ENCODE measurements at regions not wholly inside any gene's neighbourhood (a gene's known extent, or its start where the extent isn't known, plus 50 kb on each side); places are given as distances from the start of the nearest gene placed in this dataset.

GRCh38 chr14:71403656-71404055 lies 496.4 kb downstream of the PCNX1 start:
- H3K4me1 ChIP-seq (ENCODE audit: insufficient read depth, low read length), result no peaks in the 10 kb centered on the region

DNA sequence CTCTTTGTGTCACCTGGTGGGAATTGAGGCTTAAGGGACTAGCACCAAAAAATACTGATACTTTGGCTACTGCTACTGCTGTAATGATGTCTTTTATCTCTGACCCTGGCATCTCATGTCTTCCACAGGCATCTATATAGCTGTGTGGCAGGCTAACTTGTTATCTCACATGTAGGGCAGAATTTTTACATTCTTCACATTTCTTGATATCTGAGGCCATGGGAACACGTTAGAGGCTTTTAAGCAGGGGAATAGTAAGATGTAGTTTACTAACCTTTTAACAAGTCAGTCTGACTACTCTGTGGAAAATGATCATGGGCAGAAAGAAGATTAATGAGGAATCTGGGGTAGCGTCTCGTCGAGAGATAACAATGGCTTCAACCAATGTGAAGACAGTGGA lies 498.4 kb downstream of the PCNX1 start:
- no peaks in the 10 kb centered on the region for H3K27me3 ChIP-seq (ENCODE audit: control insufficient read depth in 1 of 2, insufficient read depth in 2 of 2, low read length in 2 of 2)

More at GRCh38 chr14:71403656-71404055, 496.4 kb downstream of the PCNX1 start:
- no peak overlapping the region for H3K4me3 ChIP-seq (ENCODE audit: low read depth in 1 of 2, low read length in 2 of 2)
- H3K9ac ChIP-seq (ENCODE audit: low read length), result no peak overlapping the region
- no peak overlapping the region for H3K27ac ChIP-seq (ENCODE audit: low read depth, low read length)
- H3K36me3 ChIP-seq (ENCODE audit: insufficient read depth, low read length), result no peaks in the 10 kb centered on the region
- H3K9me3 ChIP-seq (ENCODE audit: low read length), result no peaks in the 10 kb centered on the region
- H3K27me3 ChIP-seq (ENCODE audit: control insufficient read depth in 1 of 2, insufficient read depth in 2 of 2, low read length in 2 of 2), result no peaks in the 10 kb centered on the region

GRCh38 chr14:71408362-71409030 lies 501.2 kb downstream of the PCNX1 start:
- H3K4me3 ChIP-seq (ENCODE audit: low read depth in 1 of 2, low read length in 2 of 2), result no peak overlapping the region
- no peak overlapping the region for H3K9ac ChIP-seq (ENCODE audit: low read length)
- H3K36me3 ChIP-seq (ENCODE audit: insufficient read depth, low read length), result no peaks in the 10 kb centered on the region
- H3K4me1 ChIP-seq (ENCODE audit: insufficient read depth, low read length), result peaks cover 13% of the 10 kb centered on the region
- no peaks in the 10 kb centered on the region for H3K27me3 ChIP-seq (ENCODE audit: control insufficient read depth in 1 of 2, insufficient read depth in 2 of 2, low read length in 2 of 2)
- H3K27ac ChIP-seq (ENCODE audit: low read depth, low read length), result no peak overlapping the region
- no peaks in the 10 kb centered on the region for H3K9me3 ChIP-seq (ENCODE audit: low read length)

More for the DNA sequence above, 498.4 kb downstream of the PCNX1 start:
- Histone ChIP-seq H3K9me3 (ENCODE audit: low read length) (no peaks in the 10 kb centered on the region), H3K4me1 (ENCODE audit: insufficient read depth, low read length) (no peaks in the 10 kb centered on the region), H3K36me3 (ENCODE audit: insufficient read depth, low read length) (no peaks in the 10 kb centered on the region), H3K9ac (ENCODE audit: low read length) (no peak overlapping the region), H3K27ac (ENCODE audit: low read depth, low read length) (no peak overlapping the region), H3K4me3 (ENCODE audit: low read depth in 1 of 2, low read length in 2 of 2) (no peak overlapping the region)

DNA sequence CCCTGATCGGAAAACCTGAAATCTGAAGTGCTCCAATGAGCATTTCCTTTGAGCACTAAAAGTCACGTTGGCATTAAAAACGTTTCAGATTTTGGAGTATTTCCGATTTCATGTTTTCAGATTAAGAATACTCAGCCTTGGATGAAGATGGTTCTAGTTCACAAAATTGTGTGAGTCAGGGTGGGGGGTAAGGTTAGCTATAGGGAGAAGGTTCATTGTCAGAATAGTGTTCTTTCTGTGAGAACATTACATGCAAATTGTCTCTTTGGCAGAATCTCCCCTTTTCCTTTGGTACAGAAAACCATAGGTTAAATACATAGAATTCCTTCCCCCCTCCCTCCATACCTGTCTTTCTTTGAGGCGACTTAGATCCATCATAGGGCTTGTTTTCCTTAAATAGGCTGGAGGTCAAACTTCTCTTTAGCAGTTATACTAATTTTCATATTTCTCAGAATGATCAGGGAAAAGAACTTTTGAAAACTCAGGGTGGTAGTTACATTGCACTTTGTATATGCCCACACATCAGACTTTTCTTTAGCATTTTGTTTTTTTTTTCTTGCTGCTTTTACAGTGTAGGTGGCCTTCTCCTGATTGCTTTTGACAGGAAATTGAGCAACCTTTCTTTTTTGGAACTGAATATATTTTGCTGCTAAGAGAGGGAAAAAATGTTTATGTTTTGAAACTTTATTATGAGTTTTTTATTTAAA lies 503.5 kb downstream of the PCNX1 start:
- Histone ChIP-seq H3K4me1 (ENCODE audit: insufficient read depth, low read length) (peaks cover 13% of the 10 kb centered on the region), H3K9me3 (ENCODE audit: low read length) (no peaks in the 10 kb centered on the region), H3K36me3 (ENCODE audit: insufficient read depth, low read length) (no peaks in the 10 kb centered on the region), H3K27ac (ENCODE audit: low read depth, low read length) (no peak overlapping the region), H3K27me3 (ENCODE audit: control insufficient read depth in 1 of 2, insufficient read depth in 2 of 2, low read length in 2 of 2) (no peaks in the 10 kb centered on the region), H3K4me3 (ENCODE audit: low read depth in 1 of 2, low read length in 2 of 2) (no peak overlapping the region), H3K9ac (ENCODE audit: low read length) (no peak overlapping the region)

- H3K9ac ChIP-seq (ENCODE audit: low read length), result no peak overlapping the region
- no peaks in the 10 kb centered on the region for H3K9me3 ChIP-seq (ENCODE audit: low read length)
- no peaks in the 10 kb centered on the region for H3K36me3 ChIP-seq (ENCODE audit: insufficient read depth, low read length)
- no peaks in the 10 kb centered on the region for H3K27me3 ChIP-seq (ENCODE audit: control insufficient read depth in 1 of 2, insufficient read depth in 2 of 2, low read length in 2 of 2)
- no peak overlapping the region for H3K4me3 ChIP-seq (ENCODE audit: low read depth in 1 of 2, low read length in 2 of 2)
- no peak overlapping the region for H3K27ac ChIP-seq (ENCODE audit: low read depth, low read length)
- peaks cover 13% of the 10 kb centered on the region for H3K4me1 ChIP-seq (ENCODE audit: insufficient read depth, low read length)
Observed at GRCh38 chr14:71411285-71411595, 504.0 kb downstream of the PCNX1 start.

GRCh38 chr14:71411738-71412137 lies 504.5 kb downstream of the PCNX1 start:
- Histone ChIP-seq H3K27me3 (ENCODE audit: control insufficient read depth in 1 of 2, insufficient read depth in 2 of 2, low read length in 2 of 2) (no peaks in the 10 kb centered on the region), H3K36me3 (ENCODE audit: insufficient read depth, low read length) (no peaks in the 10 kb centered on the region), H3K9ac (ENCODE audit: low read length) (no peak overlapping the region), H3K9me3 (ENCODE audit: low read length) (no peaks in the 10 kb centered on the region), H3K27ac (ENCODE audit: low read depth, low read length) (no peak overlapping the region), H3K4me1 (ENCODE audit: insufficient read depth, low read length) (peaks cover 13% of the 10 kb centered on the region), H3K4me3 (ENCODE audit: low read depth in 1 of 2, low read length in 2 of 2) (no peak overlapping the region)

- Histone ChIP-seq H3K9me3 (ENCODE audit: low read length) (no peaks in the 10 kb centered on the region), H3K9ac (ENCODE audit: low read length) (no peak overlapping the region), H3K36me3 (ENCODE audit: insufficient read depth, low read length) (no peaks in the 10 kb centered on the region), H3K27me3 (ENCODE audit: control insufficient read depth in 1 of 2, insufficient read depth in 2 of 2, low read length in 2 of 2) (no peaks in the 10 kb centered on the region), H3K4me3 (ENCODE audit: low read depth in 1 of 2, low read length in 2 of 2) (no peak overlapping the region), H3K4me1 (ENCODE audit: insufficient read depth, low read length) (peaks cover 13% of the 10 kb centered on the region), H3K27ac (ENCODE audit: low read depth, low read length) (no peak overlapping the region)
Observed at GRCh38 chr14:71414631-71415403, 507.6 kb downstream of the PCNX1 start.

DNA sequence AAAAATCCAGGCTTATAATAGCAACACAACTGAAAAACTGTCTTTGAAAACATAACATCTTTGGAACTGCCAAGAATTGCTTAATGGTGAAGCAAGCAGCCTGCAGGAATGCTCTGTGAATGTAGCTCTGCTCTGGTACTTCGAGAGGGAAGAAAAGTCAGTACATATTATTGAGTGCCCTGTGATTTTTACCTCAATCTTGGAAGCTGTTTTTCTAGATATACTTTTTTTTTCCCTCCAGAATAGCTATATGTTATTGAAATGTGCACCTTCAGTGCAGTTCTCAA lies 508.1 kb downstream of the PCNX1 start:
- no peaks in the 10 kb centered on the region for H3K9me3 ChIP-seq (ENCODE audit: low read length)
- H3K36me3 ChIP-seq (ENCODE audit: insufficient read depth, low read length), result no peaks in the 10 kb centered on the region
- no peak overlapping the region for H3K27ac ChIP-seq (ENCODE audit: low read depth, low read length)
- no peak overlapping the region for H3K4me3 ChIP-seq (ENCODE audit: low read depth in 1 of 2, low read length in 2 of 2)
- no peak overlapping the region for H3K9ac ChIP-seq (ENCODE audit: low read length)
- H3K27me3 ChIP-seq (ENCODE audit: control insufficient read depth in 1 of 2, insufficient read depth in 2 of 2, low read length in 2 of 2), result no peaks in the 10 kb centered on the region
- H3K4me1 ChIP-seq (ENCODE audit: insufficient read depth, low read length), result peaks cover 13% of the 10 kb centered on the region

DNA sequence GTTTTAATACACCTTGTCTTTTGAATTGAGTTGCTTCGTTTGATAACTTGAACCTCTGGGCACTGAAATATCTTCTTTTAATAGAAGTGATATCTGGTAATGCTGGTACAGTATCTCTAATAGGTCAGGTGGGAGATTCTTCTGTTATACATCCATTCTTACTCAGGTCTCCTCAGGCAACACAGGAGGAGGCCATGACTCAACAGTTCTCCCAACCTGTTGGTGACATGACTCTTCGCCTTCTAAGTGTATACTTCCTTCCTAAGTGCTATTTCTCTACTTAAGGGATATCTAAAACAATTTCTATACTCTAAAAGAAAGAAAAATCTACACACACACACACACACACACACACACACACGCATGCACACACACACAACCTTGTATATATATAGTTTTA lies 509.1 kb downstream of the PCNX1 start:
- H3K36me3 ChIP-seq (ENCODE audit: insufficient read depth, low read length), result no peaks in the 10 kb centered on the region
- no peak overlapping the region for H3K9ac ChIP-seq (ENCODE audit: low read length)
- H3K27ac ChIP-seq (ENCODE audit: low read depth, low read length), result no peak overlapping the region
- no peaks in the 10 kb centered on the region for H3K9me3 ChIP-seq (ENCODE audit: low read length)
- H3K4me3 ChIP-seq (ENCODE audit: low read depth in 1 of 2, low read length in 2 of 2), result no peak overlapping the region
- peaks cover 7% of the 10 kb centered on the region for H3K4me1 ChIP-seq (ENCODE audit: insufficient read depth, low read length)
- no peaks in the 10 kb centered on the region for H3K27me3 ChIP-seq (ENCODE audit: control insufficient read depth in 1 of 2, insufficient read depth in 2 of 2, low read length in 2 of 2)

DNA sequence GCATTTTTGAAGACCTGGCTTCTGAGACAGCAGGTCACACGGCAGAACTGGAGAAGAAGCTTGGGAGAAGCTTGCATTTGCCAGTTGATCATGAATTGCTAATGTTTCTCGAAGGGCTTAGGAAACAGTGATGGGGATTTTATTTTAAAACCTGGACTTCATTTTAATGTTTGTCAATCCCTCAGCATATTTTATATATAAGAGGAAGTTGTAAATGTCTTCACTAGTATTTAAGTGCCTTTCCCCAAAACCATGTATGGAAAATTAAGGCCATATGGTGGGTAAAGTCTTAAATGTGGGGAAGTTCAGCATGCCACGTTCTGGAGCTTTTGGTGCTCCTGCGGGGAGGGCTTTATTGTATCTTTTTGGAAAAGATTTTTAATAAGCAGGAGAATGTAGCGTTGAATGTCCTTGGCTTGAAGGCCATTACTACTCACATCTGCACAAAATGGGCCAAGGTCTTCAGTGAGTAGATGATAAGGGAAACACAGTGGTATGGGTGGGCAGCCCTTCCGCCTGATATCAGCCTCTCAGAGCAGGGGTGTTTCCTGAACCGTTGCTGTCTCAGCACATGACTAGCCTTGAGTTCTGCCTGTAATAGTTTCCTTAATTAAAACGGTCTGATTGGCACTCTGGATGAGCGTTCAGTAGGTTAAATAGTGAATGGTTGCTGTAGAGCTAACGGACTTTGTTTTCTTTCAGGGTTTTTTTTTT lies 511.4 kb downstream of the PCNX1 start:
- Histone ChIP-seq H3K4me1 (ENCODE audit: insufficient read depth, low read length) (no peaks in the 10 kb centered on the region), H3K9ac (ENCODE audit: low read length) (no peak overlapping the region), H3K9me3 (ENCODE audit: low read length) (no peaks in the 10 kb centered on the region), H3K27ac (ENCODE audit: low read depth, low read length) (no peak overlapping the region), H3K4me3 (ENCODE audit: low read depth in 1 of 2, low read length in 2 of 2) (no peak overlapping the region), H3K36me3 (ENCODE audit: insufficient read depth, low read length) (no peaks in the 10 kb centered on the region), H3K27me3 (ENCODE audit: control insufficient read depth in 1 of 2, insufficient read depth in 2 of 2, low read length in 2 of 2) (no peaks in the 10 kb centered on the region)

DNA sequence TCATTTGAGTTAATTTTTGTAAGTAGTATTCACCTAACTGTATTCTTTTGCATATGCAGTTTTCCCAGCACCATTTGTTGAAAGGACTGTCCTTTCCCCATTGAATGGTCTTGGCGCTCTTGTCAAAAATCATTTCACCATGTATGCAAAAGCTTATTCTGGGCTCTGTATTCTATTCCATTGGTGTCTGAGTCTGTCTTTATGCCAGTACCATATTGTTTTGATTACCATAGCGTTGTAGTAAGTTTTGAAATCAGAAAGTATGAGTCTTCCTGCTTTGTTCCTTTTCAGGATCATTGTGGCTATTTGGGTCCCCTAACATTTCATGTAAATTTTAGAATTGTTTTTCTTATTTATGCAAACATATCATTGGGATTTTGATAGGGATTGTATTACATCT lies 508.7 kb upstream of the RGS6 start:
- H3K27me3 ChIP-seq (ENCODE audit: control insufficient read depth in 1 of 2, insufficient read depth in 2 of 2, low read length in 2 of 2), result no peaks in the 10 kb centered on the region
- H3K9me3 ChIP-seq (ENCODE audit: low read length), result peaks cover 10% of the 10 kb centered on the region
- no peak overlapping the region for H3K27ac ChIP-seq (ENCODE audit: low read depth, low read length)
- H3K36me3 ChIP-seq (ENCODE audit: insufficient read depth, low read length), result no peaks in the 10 kb centered on the region
- no peak overlapping the region for H3K9ac ChIP-seq (ENCODE audit: low read length)
- H3K4me3 ChIP-seq (ENCODE audit: low read depth in 1 of 2, low read length in 2 of 2), result no peak overlapping the region
- no peaks in the 10 kb centered on the region for H3K4me1 ChIP-seq (ENCODE audit: insufficient read depth, low read length)

Measured in muscle layer of colon (tissue), 2 donors.